OCI-LY1 (cell line): ENCODE measurements at regions not wholly inside any gene's neighbourhood (a gene's known extent, or its start where the extent isn't known, plus 50 kb on each side); places are given as distances from the start of the nearest gene placed in this dataset.

Source experiments
- H2AFZ ChIP-seq: fragments of 200-600 bp; sonication (generic), shearing (Covaris generic); 2 replicates; pipeline ENCODE4 v1.6.0; 2014; ENCODE audit warnings: antibody characterized with exemption, mild to moderate bottlenecking, low read length
- H3F3A ChIP-seq: fragments of 200-600 bp; sonication (generic), shearing (Covaris generic); 2 replicates; pipeline ENCODE4 v1.6.0; 2014; ENCODE audit warnings: mild to moderate bottlenecking, antibody characterized with exemption, low read length, moderate library complexity; ENCODE audit not compliant: insufficient read depth
- H3K27ac ChIP-seq: fragments of 200-600 bp; sonication (generic); 2 replicates; pipeline ENCODE4 v1.5.1; 2014; ENCODE audit warnings: low read length, mixed run types, mild to moderate bottlenecking, low read depth; ENCODE audit not compliant: poor library complexity, severe bottlenecking
- H3K27me3 ChIP-seq: fragments of 200-600 bp; sonication (generic); 2 replicates; pipeline ENCODE4 v1.6.0; 2014; ENCODE audit warnings: antibody characterized with exemption, mild to moderate bottlenecking, low read length, moderate library complexity; ENCODE audit not compliant: insufficient read depth
- H3K36me3 ChIP-seq: fragments of 200-600 bp; sonication (generic); 2 replicates; pipeline ENCODE4 v1.6.1; 2014; ENCODE audit warnings: mild to moderate bottlenecking, antibody characterized with exemption, low read length, moderate library complexity, mixed read lengths; ENCODE audit not compliant: insufficient read depth
- H3K4me1 ChIP-seq: fragments of 200-600 bp; sonication (generic); 2 replicates; pipeline ENCODE4 v1.5.1; 2014; ENCODE audit warnings: mild to moderate bottlenecking, low read length, moderate library complexity; ENCODE audit not compliant: insufficient read depth, severe bottlenecking
- H3K4me2 ChIP-seq: fragments of 200-600 bp; sonication (generic), shearing (Covaris generic); 2 replicates; pipeline ENCODE4 v1.6.1; 2014; ENCODE audit warnings: low read length
- H3K4me3 ChIP-seq: fragments of 200-600 bp; sonication (generic); 2 replicates; pipeline ENCODE4 v1.5.1; 2014; ENCODE audit warnings: low read length, low read depth, mild to moderate bottlenecking, mixed read lengths; ENCODE audit not compliant: poor library complexity, severe bottlenecking
- H3K79me2 ChIP-seq: fragments of 200-600 bp; shearing (Covaris generic); 2 replicates; pipeline ENCODE4 v1.6.1; 2016; ENCODE audit warnings: mixed run types, low read length, mixed read lengths; ENCODE audit not compliant: insufficient read depth
- H3K9ac ChIP-seq: fragments of 200-600 bp; sonication (generic), shearing (Covaris generic); 2 replicates; pipeline ENCODE4 v1.6.1; 2014; ENCODE audit warnings: mild to moderate bottlenecking, low read length, mixed read lengths
- H3K9me2 ChIP-seq: fragments of 200-600 bp; sonication (generic), shearing (Covaris generic); 2 replicates; pipeline ENCODE4 v1.6.1; 2014; ENCODE audit warnings: low read depth, mild to moderate bottlenecking, low read length, mixed read lengths
- H3K9me3 ChIP-seq: fragments of 200-600 bp; shearing (Covaris generic); 2 replicates; pipeline ENCODE4 v1.6.1; 2014; ENCODE audit warnings: low read length, mixed read lengths
- H4K20me1 ChIP-seq: fragments of 200-600 bp; sonication (generic), shearing (Covaris generic); 2 replicates; pipeline ENCODE4 v1.6.0; 2016; ENCODE audit warnings: mild to moderate bottlenecking, low read length; ENCODE audit not compliant: insufficient read depth
- CTCF ChIP-seq: fragments of 200-600 bp; sonication (generic), shearing (Covaris generic); IDR thresholded peaks from 2 replicates; pipeline ENCODE4 v1.5.1; 2017; ENCODE audit warnings: mild to moderate bottlenecking, antibody characterized with exemption, low read length, moderate library complexity, mixed read lengths
- EZH2 ChIP-seq: fragments of 200-600 bp; sonication (generic), shearing (Covaris generic); IDR thresholded peaks from 2 replicates; pipeline ENCODE4 v1.8.0; 2017; ENCODE audit warnings: borderline replicate concordance, mixed run types, mild to moderate bottlenecking, antibody characterized with exemption, low read length, moderate library complexity, mixed read lengths

GRCh38 chr18:5756823-5757222, 138.5 kb downstream of the TMEM200C start:
- Histone ChIP-seq H3K4me1 (no peaks in the 10 kb centered on the region), H3K4me2 (no peak overlapping the region), H3K9me3 (no peaks in the 10 kb centered on the region), H3K27me3 (no peaks in the 10 kb centered on the region), H3K27ac (no peak overlapping the region), H3K4me3 (no peak overlapping the region), H2AFZ (no peak overlapping the region), H3K36me3 (no peaks in the 10 kb centered on the region), H3K9me2 (no peaks in the 10 kb centered on the region), H3K79me2 (no peaks in the 10 kb centered on the region), H4K20me1 (no peaks in the 10 kb centered on the region), H3F3A (no peaks in the 10 kb centered on the region), H3K9ac (no peak overlapping the region)
- TF ChIP-seq EZH2 (no peak), CTCF (no peak)

GRCh38 chr18:5747678-5748077, 147.6 kb downstream of the TMEM200C start:
- Histone ChIP-seq H3K27me3 (peaks cover 5% of the 10 kb centered on the region; the same call in 1 of the 2 replicates), H3K4me1 (no peaks in the 10 kb centered on the region)

GRCh38 chr18:5746844-5747243, 148.5 kb downstream of the TMEM200C start:
- H3K9ac ChIP-seq, result no peak overlapping the region
- H3K4me1 ChIP-seq, result no peaks in the 10 kb centered on the region
- H3K36me3 ChIP-seq, result no peaks in the 10 kb centered on the region
- no peak overlapping the region for H3K4me3 ChIP-seq
- TF ChIP-seq EZH2 (no peak), CTCF (no peak)
- no peaks in the 10 kb centered on the region for H3K79me2 ChIP-seq
- H3K27ac ChIP-seq, result no peak overlapping the region
- H3K9me2 ChIP-seq, result no peaks in the 10 kb centered on the region
- peaks cover 5% of the 10 kb centered on the region; the same call in 1 of the 2 replicates for H3K27me3 ChIP-seq
- no peak overlapping the region for H2AFZ ChIP-seq
- no peaks in the 10 kb centered on the region for H4K20me1 ChIP-seq
- no peak overlapping the region for H3K4me2 ChIP-seq
- no peaks in the 10 kb centered on the region for H3K9me3 ChIP-seq
- no peaks in the 10 kb centered on the region for H3F3A ChIP-seq

More at GRCh38 chr18:5747678-5748077, 147.6 kb downstream of the TMEM200C start:
- H4K20me1 ChIP-seq, result no peaks in the 10 kb centered on the region
- TF ChIP-seq CTCF (no peak), EZH2 (no peak)
- H3K9me2 ChIP-seq, result no peaks in the 10 kb centered on the region
- H2AFZ ChIP-seq, result no peak overlapping the region
- H3K4me2 ChIP-seq, result no peak overlapping the region
- no peak overlapping the region for H3K9ac ChIP-seq
- no peaks in the 10 kb centered on the region for H3K36me3 ChIP-seq
- no peaks in the 10 kb centered on the region for H3K9me3 ChIP-seq
- H3F3A ChIP-seq, result no peaks in the 10 kb centered on the region
- no peak overlapping the region for H3K4me3 ChIP-seq
- no peaks in the 10 kb centered on the region for H3K79me2 ChIP-seq
- H3K27ac ChIP-seq, result no peak overlapping the region
